ENCODE measurements at regions not wholly inside any gene's neighbourhood (a gene's known extent, or its start where the extent isn't known, plus 50 kb on each side); places are given as distances from the start of the nearest gene placed in this dataset.

DNA sequence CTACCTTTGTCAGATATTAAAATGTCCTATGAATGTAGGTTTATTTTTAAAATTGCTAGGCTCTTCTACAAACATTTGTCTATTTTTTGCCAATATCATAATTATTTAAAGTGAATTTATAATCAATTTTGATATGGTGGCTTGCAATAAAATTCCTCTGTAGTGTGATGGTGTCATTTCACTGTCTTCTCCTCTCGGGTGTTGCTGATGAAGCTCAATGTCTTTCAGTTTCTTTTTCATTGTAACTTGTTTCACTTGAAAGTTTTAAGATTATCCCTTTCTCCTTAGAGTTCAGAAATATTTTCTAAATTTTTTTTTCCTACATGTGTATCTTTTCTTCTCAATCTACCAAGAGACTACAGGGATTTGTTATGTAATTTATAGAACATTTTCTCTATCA is 267.1 kb upstream of the EDNRB start:
- H3K4me3 ChIP-seq (ENCODE audit: low read length): no peak overlapping the region
- H3K9me3 ChIP-seq (ENCODE audit: control insufficient read depth, insufficient read depth, low read length): no peaks in the 10 kb centered on the region
- TF ChIP-seq EZH2phosphoT487 (IDR thresholded peaks at IDR 0.05; ENCODE audit: borderline replicate concordance, low read length): no peak
- TF ChIP-seq, protein P1, sequence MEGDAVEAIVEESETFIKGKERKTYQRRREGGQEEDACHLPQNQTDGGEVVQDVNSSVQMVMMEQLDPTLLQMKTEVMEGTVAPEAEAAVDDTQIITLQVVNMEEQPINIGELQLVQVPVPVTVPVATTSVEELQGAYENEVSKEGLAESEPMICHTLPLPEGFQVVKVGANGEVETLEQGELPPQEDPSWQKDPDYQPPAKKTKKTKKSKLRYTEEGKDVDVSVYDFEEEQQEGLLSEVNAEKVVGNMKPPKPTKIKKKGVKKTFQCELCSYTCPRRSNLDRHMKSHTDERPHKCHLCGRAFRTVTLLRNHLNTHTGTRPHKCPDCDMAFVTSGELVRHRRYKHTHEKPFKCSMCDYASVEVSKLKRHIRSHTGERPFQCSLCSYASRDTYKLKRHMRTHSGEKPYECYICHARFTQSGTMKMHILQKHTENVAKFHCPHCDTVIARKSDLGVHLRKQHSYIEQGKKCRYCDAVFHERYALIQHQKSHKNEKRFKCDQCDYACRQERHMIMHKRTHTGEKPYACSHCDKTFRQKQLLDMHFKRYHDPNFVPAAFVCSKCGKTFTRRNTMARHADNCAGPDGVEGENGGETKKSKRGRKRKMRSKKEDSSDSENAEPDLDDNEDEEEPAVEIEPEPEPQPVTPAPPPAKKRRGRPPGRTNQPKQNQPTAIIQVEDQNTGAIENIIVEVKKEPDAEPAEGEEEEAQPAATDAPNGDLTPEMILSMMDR (IDR thresholded peaks at IDR 0.05; ENCODE audit: low read depth, low read length, poor library complexity, severe bottlenecking): no peak
- no peaks in the 10 kb centered on the region for H3K36me3 ChIP-seq (ENCODE audit: control insufficient read depth, low read length)
- H3K4me1 ChIP-seq (ENCODE audit: control insufficient read depth, low read length): no peaks in the 10 kb centered on the region
- no peaks in the 10 kb centered on the region for H3F3A ChIP-seq (ENCODE audit: control insufficient read depth, insufficient read depth)
- H3K9me2 ChIP-seq (replicated peaks; ENCODE audit: control insufficient read depth, low read length): no peaks in the 10 kb centered on the region
- H3K4me2 ChIP-seq (ENCODE audit: low read length): no peak overlapping the region
- H3K27ac ChIP-seq (ENCODE audit: low read depth, low read length): no peak overlapping the region
- H4K20me1 ChIP-seq (ENCODE audit: control insufficient read depth, insufficient read depth, low read depth, low read length): no peaks in the 10 kb centered on the region
- H3K79me2 ChIP-seq (ENCODE audit: control insufficient read depth, low read length): no peaks in the 10 kb centered on the region
- H3K27me3 ChIP-seq (ENCODE audit: control insufficient read depth, low read length): no peaks in the 10 kb centered on the region

DNA sequence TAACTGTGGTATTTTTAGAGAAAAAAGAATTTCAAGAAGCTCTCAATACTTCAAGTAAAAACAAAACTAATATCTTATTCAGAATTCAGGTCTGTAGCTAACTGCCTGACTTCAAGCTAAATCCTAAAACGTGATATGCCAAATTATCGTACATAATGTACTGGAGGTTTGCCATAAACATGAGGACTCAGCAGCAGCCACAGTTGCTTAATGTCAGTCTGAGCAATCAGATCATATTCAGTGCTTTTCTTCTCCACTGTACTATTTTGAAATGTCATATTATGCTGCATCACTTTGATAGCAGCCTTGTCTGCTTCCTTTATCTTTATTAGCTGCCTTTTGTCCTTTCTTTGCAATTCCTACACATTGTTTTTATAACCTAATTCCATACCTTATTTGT is 265.1 kb upstream of the EDNRB start:
- H3K27ac ChIP-seq (ENCODE audit: low read depth, low read length): no peak overlapping the region
- H3K9me3 ChIP-seq (ENCODE audit: control insufficient read depth, insufficient read depth, low read length): no peaks in the 10 kb centered on the region
- H3K4me3 ChIP-seq (ENCODE audit: low read length): no peak overlapping the region
- no peak overlapping the region for H3K4me2 ChIP-seq (ENCODE audit: low read length)
- TF ChIP-seq, protein P1 (IDR thresholded peaks at IDR 0.05; ENCODE audit: low read depth, low read length, poor library complexity, severe bottlenecking): no peak
- TF ChIP-seq EZH2phosphoT487 (IDR thresholded peaks at IDR 0.05; ENCODE audit: borderline replicate concordance, low read length): no peak
- H3K9me2 ChIP-seq (replicated peaks; ENCODE audit: control insufficient read depth, low read length): no peaks in the 10 kb centered on the region
- H4K20me1 ChIP-seq (ENCODE audit: control insufficient read depth, insufficient read depth, low read depth, low read length): no peaks in the 10 kb centered on the region
- no peaks in the 10 kb centered on the region for H3K36me3 ChIP-seq (ENCODE audit: control insufficient read depth, low read length)
- H3K4me1 ChIP-seq (ENCODE audit: control insufficient read depth, low read length): no peaks in the 10 kb centered on the region
- H3F3A ChIP-seq (ENCODE audit: control insufficient read depth, insufficient read depth): no peaks in the 10 kb centered on the region
- H3K27me3 ChIP-seq (ENCODE audit: control insufficient read depth, low read length): no peaks in the 10 kb centered on the region
- H3K79me2 ChIP-seq (ENCODE audit: control insufficient read depth, low read length): no peaks in the 10 kb centered on the region

DNA sequence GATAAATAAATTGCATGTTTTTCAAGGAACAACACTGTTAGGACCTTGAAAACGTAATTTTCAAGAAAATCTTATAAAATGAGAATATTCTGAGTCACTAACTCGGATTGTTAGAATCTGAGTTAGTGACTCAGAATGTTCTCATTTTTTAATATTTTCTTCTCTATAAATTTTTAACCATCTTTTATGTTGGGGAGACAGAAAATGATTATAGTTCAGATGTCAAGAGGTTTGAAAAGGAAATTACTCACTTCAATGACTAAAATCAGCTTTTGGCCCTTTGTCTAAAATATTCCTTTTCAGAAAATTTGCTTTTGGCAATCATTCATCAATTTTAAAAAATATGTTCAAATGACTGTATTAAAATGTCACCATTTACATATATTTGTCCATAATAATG is 264.2 kb upstream of the EDNRB start:
- H3F3A ChIP-seq (ENCODE audit: control insufficient read depth, insufficient read depth): no peaks in the 10 kb centered on the region
- no peak overlapping the region for H3K27ac ChIP-seq (ENCODE audit: low read depth, low read length)
- no peaks in the 10 kb centered on the region for H3K79me2 ChIP-seq (ENCODE audit: control insufficient read depth, low read length)
- no peaks in the 10 kb centered on the region for H4K20me1 ChIP-seq (ENCODE audit: control insufficient read depth, insufficient read depth, low read depth, low read length)
- H3K9me3 ChIP-seq (ENCODE audit: control insufficient read depth, insufficient read depth, low read length): no peaks in the 10 kb centered on the region
- H3K9me2 ChIP-seq (replicated peaks; ENCODE audit: control insufficient read depth, low read length): no peaks in the 10 kb centered on the region
- TF ChIP-seq EZH2phosphoT487 (IDR thresholded peaks at IDR 0.05; ENCODE audit: borderline replicate concordance, low read length): no peak
- TF ChIP-seq, protein P1 (IDR thresholded peaks at IDR 0.05; ENCODE audit: low read depth, low read length, poor library complexity, severe bottlenecking): no peak
- no peaks in the 10 kb centered on the region for H3K27me3 ChIP-seq (ENCODE audit: control insufficient read depth, low read length)
- H3K4me2 ChIP-seq (ENCODE audit: low read length): no peak overlapping the region
- no peaks in the 10 kb centered on the region for H3K36me3 ChIP-seq (ENCODE audit: control insufficient read depth, low read length)
- H3K4me1 ChIP-seq (ENCODE audit: control insufficient read depth, low read length): no peaks in the 10 kb centered on the region
- no peak overlapping the region for H3K4me3 ChIP-seq (ENCODE audit: low read length)

DNA sequence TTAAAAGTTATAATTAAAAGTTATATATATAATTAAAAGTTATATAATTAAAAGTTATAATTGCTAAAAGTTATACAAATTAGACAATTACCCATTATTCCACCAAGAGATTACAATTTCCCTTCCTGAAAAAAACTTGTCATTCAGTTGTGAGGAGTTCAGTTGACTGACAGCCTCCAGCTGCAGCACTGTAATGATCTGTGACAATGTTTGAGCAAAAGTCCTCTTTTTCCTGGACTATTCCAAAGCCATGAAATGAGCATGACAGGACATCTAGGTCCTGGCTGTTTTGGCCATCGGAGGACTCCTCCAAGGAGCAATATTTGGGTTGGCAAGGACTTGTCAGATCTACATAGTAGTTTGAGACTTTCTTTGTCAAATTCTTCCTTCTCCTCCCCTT is 258.7 kb upstream of the EDNRB start:
- no peaks in the 10 kb centered on the region for H3K9me2 ChIP-seq (replicated peaks; ENCODE audit: control insufficient read depth, low read length)
- no peaks in the 10 kb centered on the region for H4K20me1 ChIP-seq (ENCODE audit: control insufficient read depth, insufficient read depth, low read depth, low read length)
- TF ChIP-seq, protein P1 (IDR thresholded peaks at IDR 0.05; ENCODE audit: low read depth, low read length, poor library complexity, severe bottlenecking): no peak
- no peak for TF ChIP-seq EZH2phosphoT487 (IDR thresholded peaks at IDR 0.05; ENCODE audit: borderline replicate concordance, low read length)
- no peak overlapping the region for H3K4me2 ChIP-seq (ENCODE audit: low read length)
- no peaks in the 10 kb centered on the region for H3K79me2 ChIP-seq (ENCODE audit: control insufficient read depth, low read length)
- no peak overlapping the region for H3K4me3 ChIP-seq (ENCODE audit: low read length)
- H3K36me3 ChIP-seq (ENCODE audit: control insufficient read depth, low read length): no peaks in the 10 kb centered on the region
- H3K4me1 ChIP-seq (ENCODE audit: control insufficient read depth, low read length): peaks cover 7% of the 10 kb centered on the region
- 0 out of 2 replicates have a peak, but pooled peaks cover 2% of the 10 kb centered on the region for H3K9me3 ChIP-seq (ENCODE audit: control insufficient read depth, insufficient read depth, low read length)
- no peaks in the 10 kb centered on the region for H3K27me3 ChIP-seq (ENCODE audit: control insufficient read depth, low read length)
- H3F3A ChIP-seq (ENCODE audit: control insufficient read depth, insufficient read depth): no peaks in the 10 kb centered on the region
- no peak overlapping the region for H3K27ac ChIP-seq (ENCODE audit: low read depth, low read length)

Measured in DOHH2 (cell line).